A549 (cell line): ENCODE measurements at regions not wholly inside any gene's neighbourhood (a gene's known extent, or its start where the extent isn't known, plus 50 kb on each side); places are given as distances from the start of the nearest gene placed in this dataset.

ENCODE experiments used
- ATAC-seq, 2 experiments: fragments of 200-7000 bp in 1 of 2; fragments of >200 bp in 1 of 2; cut with Nextera tagmentation in 1 of 2; cut with Tn5 transposase in 1 of 2; 3 replicates each; pipeline versions ENCODE4 v1.8.0 to v1.9.1; 2018 to 2020; ENCODE audit warnings: mild to moderate bottlenecking in 1 of 2, moderate library complexity in 1 of 2
- CTCF ChIA-PET: fragments of 300-600 bp; sonication (Branson Sonifier 250); formaldehyde crosslinking; extraction: SDS; loops from one replicate; lab custom pipeline; 2021; ENCODE audit warnings: antibody characterized with exemption, inconsistent platforms; lab: Yijun Ruan, JAX
- POLR2A ChIA-PET: fragments of 350-600 bp; formaldehyde crosslinking; extraction: SDS; loops from one replicate; lab custom pipeline; 2021; ENCODE audit warnings: antibody characterized with exemption, inconsistent platforms; lab: Yijun Ruan, JAX
- DNase-seq, 2 experiments: peaks; one replicate each; pipeline versions ENCODE4 v3.0.0 to v3.0.0-alpha.2; 2011 to 2016; ENCODE audit warnings: low read depth in 1 of 2, low spot score in 1 of 2
- FAIRE-seq: peaks from 2 replicates; lab custom pipeline; 2011; peaks lifted over from hg19 to GRCh38; lab: Jason Lieb, UNC
- H3K27ac ChIP-seq, 2 experiments: fragments of >200 bp; sonication (Bioruptor Twin); formaldehyde crosslinking; 3 replicates each; pipeline ENCODE4 v1.5.1; 2016 to 2017
- H3K4me1 ChIP-seq: fragments of >200 bp; sonication (Bioruptor Twin); formaldehyde crosslinking; 3 replicates; pipeline ENCODE4 v1.6.1; 2016
- H3K4me2 ChIP-seq: fragments of >200 bp; sonication (Bioruptor Twin); formaldehyde crosslinking; 3 replicates; pipeline ENCODE4 v1.6.1; 2016
- H3K4me3 ChIP-seq: fragments of >200 bp; sonication (Bioruptor Twin); formaldehyde crosslinking; 3 replicates; pipeline ENCODE4 v1.5.1; 2016
- H3K9me3 ChIP-seq: fragments of >200 bp; sonication (Bioruptor Twin); formaldehyde crosslinking; 3 replicates; pipeline ENCODE4 v1.6.1; 2016
- BHLHE40 ChIP-seq: IDR thresholded peaks from 2 replicates; pipeline ENCODE4 v1.6.1; 2012; ENCODE audit warnings: low read depth, low read length, inconsistent platforms
- CEBPB ChIP-seq, 2 experiments: fragments of >200 bp in 1 of 2; sonication (Bioruptor Twin) in 1 of 2; formaldehyde crosslinking in 1 of 2; IDR thresholded peaks; 2 replicates each; pipeline ENCODE4 v1.6.1; 2012 to 2016
- EHF ChIP-seq: fragments of 250-450 bp; sonication (Bioruptor Pico); IDR thresholded peaks from 2 replicates; pipeline ENCODE4 v1.5.0; 2020; ENCODE audit warnings: mild to moderate bottlenecking
- ESRRA ChIP-seq: fragments of 150-350 bp; IDR thresholded peaks from 2 replicates; pipeline ENCODE4 v1.6.1; 2014; ENCODE audit warnings: mild to moderate bottlenecking, low read length, borderline replicate concordance
- FOSB ChIP-seq: fragments of 250-450 bp; sonication (Bioruptor Pico); IDR thresholded peaks from 2 replicates; pipeline ENCODE4 v1.5.0; 2020; ENCODE audit warnings: mild to moderate bottlenecking, moderate library complexity
- FOSL2 ChIP-seq, 2 experiments: fragments of 450-650 bp in 1 of 2; fragments of >200 bp in 1 of 2; sonication (Bioruptor Twin) in 1 of 2; formaldehyde crosslinking; IDR thresholded peaks; 2 replicates each; pipeline versions ENCODE4 v1.5.0 to v1.6.1; 2016 to 2020; ENCODE audit warnings: mild to moderate bottlenecking in 1 of 2, moderate library complexity in 1 of 2
- FOXS1 ChIP-seq: fragments of 250-450 bp; sonication (Bioruptor Pico); IDR thresholded peaks from 2 replicates; pipeline ENCODE4 v1.5.0; 2020; ENCODE audit warnings: mild to moderate bottlenecking, moderate library complexity
- HDAC2 ChIP-seq: fragments of 200-600 bp; sonication (generic); IDR thresholded peaks from 2 replicates; pipeline ENCODE4 v1.6.1; 2016
- HOXA7 ChIP-seq: fragments of 250-450 bp; sonication (Bioruptor Pico); IDR thresholded peaks from 2 replicates; pipeline ENCODE4 v1.5.0; 2020; ENCODE audit warnings: mild to moderate bottlenecking, moderate library complexity
- JUN ChIP-seq, 2 experiments: fragments of >200 bp; sonication (Bioruptor Twin); formaldehyde crosslinking; IDR thresholded peaks; 2 replicates in 1 of 2; 3 replicates in 1 of 2; pipeline ENCODE4 v1.6.1; 2016 to 2017
- MYC ChIP-seq: IDR thresholded peaks from 2 replicates; pipeline ENCODE4 v1.6.1; 2012; ENCODE audit warnings: mild to moderate bottlenecking, inconsistent platforms, low read length, improper control_type of control experiment, borderline replicate concordance
- POLR2AphosphoS2 ChIP-seq: conservative IDR thresholded peaks from 2 replicates; pipeline ENCODE4 v1.6.1; 2012; ENCODE audit warnings: low read length, improper control_type of control experiment, inconsistent platforms
- RAD21 ChIP-seq, 2 experiments: fragments of >200 bp in 1 of 2; sonication (Bioruptor Twin) in 1 of 2; formaldehyde crosslinking in 1 of 2; IDR thresholded peaks in 1 of 2; conservative IDR thresholded peaks in 1 of 2; 2 replicates in 1 of 2; 3 replicates in 1 of 2; pipeline ENCODE4 v1.6.1; 2012 to 2018; ENCODE audit warnings: inconsistent platforms in 1 of 2
- RCOR1 ChIP-seq: fragments of 150-350 bp; IDR thresholded peaks from 2 replicates; pipeline ENCODE4 v1.6.1; 2014; ENCODE audit warnings: antibody characterized with exemption, low read length, low read depth
- RNF2 ChIP-seq: fragments of 200-600 bp; sonication (generic); IDR thresholded peaks from 2 replicates; pipeline ENCODE4 v1.6.1; 2016; ENCODE audit warnings: low read depth, mild to moderate bottlenecking, antibody characterized with exemption, moderate library complexity, borderline replicate concordance
- SMC3 ChIP-seq: fragments of >200 bp; sonication (Bioruptor Twin); formaldehyde crosslinking; IDR thresholded peaks from 3 replicates; pipeline ENCODE4 v1.6.1; 2018; ENCODE audit warnings: inconsistent platforms
- SREBF2 ChIP-seq: fragments of 450-650 bp; IDR thresholded peaks from 2 replicates; pipeline ENCODE4 v1.6.1; 2014; ENCODE audit warnings: mild to moderate bottlenecking, moderate library complexity
- TP53 ChIP-seq: fragments of 250-450 bp; sonication (Bioruptor Pico); IDR thresholded peaks from 2 replicates; pipeline ENCODE4 v1.5.0; 2021; ENCODE audit warnings: mild to moderate bottlenecking, moderate library complexity
- ZC3H11A ChIP-seq: fragments of 450-650 bp; IDR thresholded peaks from 2 replicates; pipeline ENCODE4 v1.6.1; 2014; ENCODE audit warnings: antibody characterized with exemption, mild to moderate bottlenecking
- ZFP36 ChIP-seq: fragments of 450-650 bp; IDR thresholded peaks from 2 replicates; pipeline ENCODE4 v1.6.1; 2014; ENCODE audit warnings: borderline replicate concordance; ENCODE audit not compliant: partially characterized antibody
- WGBS: methylation state at CpG from one replicate; pipeline ENCODE4 v1.1.6; 2017; ENCODE audit errors: missing lambda C conversion rate; 5-methylcytosine and 5-hydroxymethylcytosine counted together
- TF ChIP-seq, protein P1 (sequence below): fragments of 150-350 bp; IDR thresholded peaks from 2 replicates; pipeline ENCODE4 v1.6.1; 2014; ENCODE audit warnings: low read depth, mild to moderate bottlenecking, low read length
- TF ChIP-seq, protein P2 (sequence below): fragments of 450-650 bp; IDR thresholded peaks from 2 replicates; pipeline ENCODE4 v1.6.1; 2014; ENCODE audit warnings: antibody characterized with exemption
- TF ChIP-seq, protein P3 (sequence below): IDR thresholded peaks from 2 replicates; pipeline ENCODE4 v1.6.1; 2012
- TF ChIP-seq, protein P4 (sequence below): fragments of >200 bp; sonication (Bioruptor Twin); formaldehyde crosslinking; IDR thresholded peaks from 3 replicates; pipeline ENCODE4 v1.5.1; 2016
- TF ChIP-seq, protein P5 (sequence below): IDR thresholded peaks from 2 replicates; pipeline ENCODE4 v1.6.1; 2012; ENCODE audit warnings: low read depth, borderline replicate concordance
- TF ChIP-seq, protein P6 (sequence below): fragments of 250-450 bp; sonication (Bioruptor Pico); IDR thresholded peaks from 2 replicates; pipeline ENCODE4 v1.5.0; 2020; ENCODE audit warnings: low read depth, mild to moderate bottlenecking, moderate library complexity

DNA sequence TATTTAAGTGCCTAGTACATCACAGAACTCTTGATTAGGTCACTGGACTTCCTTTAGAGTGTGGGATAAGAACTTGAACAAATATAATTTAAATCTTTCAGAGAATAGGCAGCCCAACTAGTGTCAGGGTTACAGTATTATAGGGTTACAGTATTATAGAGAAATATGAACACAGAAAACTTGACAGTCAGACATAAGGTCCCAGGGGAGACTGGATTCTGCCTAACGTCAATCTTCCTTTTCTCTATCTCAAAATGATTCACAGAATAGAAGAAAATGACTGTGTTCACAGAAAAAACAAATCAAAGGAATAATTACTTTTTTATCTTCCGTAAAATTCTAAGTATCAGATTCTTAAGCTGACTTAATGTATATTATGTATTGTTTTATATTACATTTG is 623.8 kb downstream of the HTR1B start:
- H3K27ac ChIP-seq = no peak overlapping the region
- no peak for ATAC-seq
- H3K4me2 ChIP-seq = no peak overlapping the region
- no peaks in the 10 kb centered on the region for H3K4me1 ChIP-seq
- DNase-seq = no peak
- 43% methylated on average over 2 of the region's 2 CpGs for WGBS
- POLR2A ChIA-PET = no interaction called here
- H3K4me3 ChIP-seq = no peak overlapping the region
- TF ChIP-seq, protein P1, sequence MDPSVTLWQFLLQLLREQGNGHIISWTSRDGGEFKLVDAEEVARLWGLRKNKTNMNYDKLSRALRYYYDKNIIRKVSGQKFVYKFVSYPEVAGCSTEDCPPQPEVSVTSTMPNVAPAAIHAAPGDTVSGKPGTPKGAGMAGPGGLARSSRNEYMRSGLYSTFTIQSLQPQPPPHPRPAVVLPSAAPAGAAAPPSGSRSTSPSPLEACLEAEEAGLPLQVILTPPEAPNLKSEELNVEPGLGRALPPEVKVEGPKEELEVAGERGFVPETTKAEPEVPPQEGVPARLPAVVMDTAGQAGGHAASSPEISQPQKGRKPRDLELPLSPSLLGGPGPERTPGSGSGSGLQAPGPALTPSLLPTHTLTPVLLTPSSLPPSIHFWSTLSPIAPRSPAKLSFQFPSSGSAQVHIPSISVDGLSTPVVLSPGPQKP = no peak
- TF ChIP-seq, protein P2, sequence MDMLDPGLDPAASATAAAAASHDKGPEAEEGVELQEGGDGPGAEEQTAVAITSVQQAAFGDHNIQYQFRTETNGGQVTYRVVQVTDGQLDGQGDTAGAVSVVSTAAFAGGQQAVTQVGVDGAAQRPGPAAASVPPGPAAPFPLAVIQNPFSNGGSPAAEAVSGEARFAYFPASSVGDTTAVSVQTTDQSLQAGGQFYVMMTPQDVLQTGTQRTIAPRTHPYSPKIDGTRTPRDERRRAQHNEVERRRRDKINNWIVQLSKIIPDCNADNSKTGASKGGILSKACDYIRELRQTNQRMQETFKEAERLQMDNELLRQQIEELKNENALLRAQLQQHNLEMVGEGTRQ = no peak
- TF ChIP-seq POLR2AphosphoS2 = no peak
- no peak for TF ChIP-seq JUN (IDR thresholded peaks at IDR 0.05)
- no peak for TF ChIP-seq CEBPB (IDR thresholded peaks at IDR 0.05)
- no peak for TF ChIP-seq SMC3
- no peak for TF ChIP-seq EHF (CRISPR knock-in tag)
- TF ChIP-seq, protein P3, sequence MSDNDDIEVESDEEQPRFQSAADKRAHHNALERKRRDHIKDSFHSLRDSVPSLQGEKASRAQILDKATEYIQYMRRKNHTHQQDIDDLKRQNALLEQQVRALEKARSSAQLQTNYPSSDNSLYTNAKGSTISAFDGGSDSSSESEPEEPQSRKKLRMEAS = no peak
- TF ChIP-seq TP53 (CRISPR knock-in tag) = no peak
- no peak for TF ChIP-seq SREBF2
- no peak for TF ChIP-seq RNF2
- no peak for TF ChIP-seq MYC
- no peak for TF ChIP-seq RCOR1
- no peak for TF ChIP-seq RAD21 (conservative IDR thresholded peaks at IDR 0.05 in 1 of 2, IDR thresholded peaks at IDR 0.05 in 1 of 2)
- no peaks in the 10 kb centered on the region for H3K9me3 ChIP-seq
- CTCF ChIA-PET = no interaction called here
- no peak for FAIRE-seq

DNA sequence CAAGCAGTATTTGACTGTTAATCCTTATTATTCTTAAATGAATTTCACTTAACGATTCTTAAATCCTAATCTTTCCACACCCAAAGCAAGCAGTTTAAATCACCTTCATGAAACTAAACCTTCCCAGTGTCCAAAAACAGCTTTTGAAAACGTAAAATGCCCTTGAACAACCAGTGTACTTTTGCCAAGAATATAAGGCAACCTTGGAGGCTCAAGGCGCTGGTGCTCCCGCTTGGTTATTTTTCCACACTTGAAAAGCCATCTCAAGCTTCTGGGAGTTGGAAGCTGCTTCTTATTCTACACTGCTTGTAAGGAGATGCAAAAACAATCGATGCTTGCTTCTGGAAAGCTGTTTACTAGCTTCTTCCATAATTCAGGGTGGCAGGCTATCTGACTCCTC is 625.7 kb downstream of the HTR1B start:
- no peaks in the 10 kb centered on the region for H3K4me1 ChIP-seq
- CTCF ChIA-PET = no interaction called here
- H3K27ac ChIP-seq = no peak overlapping the region
- 27% methylated on average over 5 of the region's 5 CpGs for WGBS
- ATAC-seq = no peak
- DNase-seq = no peak
- POLR2A ChIA-PET = no interaction called here
- FAIRE-seq = no peak
- no peak overlapping the region for H3K4me2 ChIP-seq
- H3K4me3 ChIP-seq = no peak overlapping the region
- no peaks in the 10 kb centered on the region for H3K9me3 ChIP-seq
- TF ChIP-seq FOXS1 (CRISPR knock-in tag) (no peak), ESRRA (no peak), HOXA7 (CRISPR knock-in tag) (no peak), ZC3H11A (no peak), JUN (IDR thresholded peaks at IDR 0.05) (no peak), ZFP36 (no peak), POLR2AphosphoS2 (no peak), FOSL2 (IDR thresholded peaks at IDR 0.05) (no peak), FOSL2 (CRISPR knock-in tag; IDR thresholded peaks at IDR 0.05) (no peak), HDAC2 (no peak), BHLHE40 (no peak), MYC (no peak), FOSB (no peak)
- TF ChIP-seq, protein P4, sequence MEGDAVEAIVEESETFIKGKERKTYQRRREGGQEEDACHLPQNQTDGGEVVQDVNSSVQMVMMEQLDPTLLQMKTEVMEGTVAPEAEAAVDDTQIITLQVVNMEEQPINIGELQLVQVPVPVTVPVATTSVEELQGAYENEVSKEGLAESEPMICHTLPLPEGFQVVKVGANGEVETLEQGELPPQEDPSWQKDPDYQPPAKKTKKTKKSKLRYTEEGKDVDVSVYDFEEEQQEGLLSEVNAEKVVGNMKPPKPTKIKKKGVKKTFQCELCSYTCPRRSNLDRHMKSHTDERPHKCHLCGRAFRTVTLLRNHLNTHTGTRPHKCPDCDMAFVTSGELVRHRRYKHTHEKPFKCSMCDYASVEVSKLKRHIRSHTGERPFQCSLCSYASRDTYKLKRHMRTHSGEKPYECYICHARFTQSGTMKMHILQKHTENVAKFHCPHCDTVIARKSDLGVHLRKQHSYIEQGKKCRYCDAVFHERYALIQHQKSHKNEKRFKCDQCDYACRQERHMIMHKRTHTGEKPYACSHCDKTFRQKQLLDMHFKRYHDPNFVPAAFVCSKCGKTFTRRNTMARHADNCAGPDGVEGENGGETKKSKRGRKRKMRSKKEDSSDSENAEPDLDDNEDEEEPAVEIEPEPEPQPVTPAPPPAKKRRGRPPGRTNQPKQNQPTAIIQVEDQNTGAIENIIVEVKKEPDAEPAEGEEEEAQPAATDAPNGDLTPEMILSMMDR = no peak
- TF ChIP-seq, protein P3 = no peak
- TF ChIP-seq, protein P5, sequence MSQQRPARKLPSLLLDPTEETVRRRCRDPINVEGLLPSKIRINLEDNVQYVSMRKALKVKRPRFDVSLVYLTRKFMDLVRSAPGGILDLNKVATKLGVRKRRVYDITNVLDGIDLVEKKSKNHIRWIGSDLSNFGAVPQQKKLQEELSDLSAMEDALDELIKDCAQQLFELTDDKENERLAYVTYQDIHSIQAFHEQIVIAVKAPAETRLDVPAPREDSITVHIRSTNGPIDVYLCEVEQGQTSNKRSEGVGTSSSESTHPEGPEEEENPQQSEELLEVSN = no peak
- TF ChIP-seq, protein P6, sequence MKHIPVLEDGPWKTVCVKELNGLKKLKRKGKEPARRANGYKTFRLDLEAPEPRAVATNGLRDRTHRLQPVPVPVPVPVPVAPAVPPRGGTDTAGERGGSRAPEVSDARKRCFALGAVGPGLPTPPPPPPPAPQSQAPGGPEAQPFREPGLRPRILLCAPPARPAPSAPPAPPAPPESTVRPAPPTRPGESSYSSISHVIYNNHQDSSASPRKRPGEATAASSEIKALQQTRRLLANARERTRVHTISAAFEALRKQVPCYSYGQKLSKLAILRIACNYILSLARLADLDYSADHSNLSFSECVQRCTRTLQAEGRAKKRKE = no peak
